SJCRH30 (cell line): ENCODE measurements at regions not wholly inside any gene's neighbourhood (a gene's known extent, or its start where the extent isn't known, plus 50 kb on each side); places are given as distances from the start of the nearest gene placed in this dataset.

Experiments used
- DNase-seq, 2 experiments: peaks; one replicate each; pipeline ENCODE4 v3.0.0-alpha.2; 2015 to 2020
- H3K27ac ChIP-seq: fragments of 250-450 bp; sonication (Bioruptor Pico); 2 replicates; pipeline ENCODE4 v1.5.1; 2020; ENCODE audit warnings: mild to moderate bottlenecking, moderate library complexity
- H3K27me3 ChIP-seq: fragments of 250-450 bp; sonication (Bioruptor Pico); 2 replicates; pipeline ENCODE4 v1.5.1; 2020; ENCODE audit warnings: mild to moderate bottlenecking, moderate library complexity
- H3K36me3 ChIP-seq: fragments of 250-450 bp; sonication (Bioruptor Pico); 2 replicates; pipeline ENCODE4 v1.5.1; 2020; ENCODE audit warnings: mild to moderate bottlenecking, moderate library complexity
- H3K4me1 ChIP-seq: fragments of 250-450 bp; sonication (Bioruptor Pico); 2 replicates; pipeline ENCODE4 v1.5.1; 2020; ENCODE audit warnings: mild to moderate bottlenecking, moderate library complexity
- H3K4me3 ChIP-seq: fragments of 250-450 bp; sonication (Bioruptor Pico); 2 replicates; pipeline ENCODE4 v1.5.1; 2020; ENCODE audit warnings: mild to moderate bottlenecking, moderate library complexity
- H3K9me3 ChIP-seq: fragments of 250-450 bp; sonication (Bioruptor Pico); replicated peaks from 2 replicates; pipeline ENCODE4 v1.5.1; 2020; ENCODE audit warnings: mild to moderate bottlenecking, moderate library complexity

GRCh38 chr5:73380710-73381589, 67.6 kb downstream of the FOXD1 start:
- Histone ChIP-seq H3K9me3 (peaks cover 3% of the 10 kb centered on the region; the same call in 1 of the 2 replicates), H3K27ac (no peak overlapping the region), H3K4me3 (no peak overlapping the region), H3K36me3 (no peaks in the 10 kb centered on the region; the same call in 1 of the 2 replicates), H3K4me1 (peaks cover 4% of the 10 kb centered on the region), H3K27me3 (no peaks in the 10 kb centered on the region)
- DNase-seq: no peak

- H3K27ac ChIP-seq: no peak overlapping the region
- DNase-seq: no peak
- no peak overlapping the region for H3K4me3 ChIP-seq
- peaks cover 4% of the 10 kb centered on the region for H3K4me1 ChIP-seq
- peaks cover 3% of the 10 kb centered on the region; the same call in 1 of the 2 replicates for H3K9me3 ChIP-seq
- no peaks in the 10 kb centered on the region for H3K27me3 ChIP-seq
- no peaks in the 10 kb centered on the region; the same call in 1 of the 2 replicates for H3K36me3 ChIP-seq
Observed at GRCh38 chr5:73380041-73380440, 68.5 kb downstream of the FOXD1 start.

GRCh38 chr5:73379435-73379834, 69.1 kb downstream of the FOXD1 start:
- Histone ChIP-seq H3K9me3 (0 out of 2 replicates have a peak, but pooled peaks cover 3% of the 10 kb centered on the region), H3K36me3 (no peaks in the 10 kb centered on the region; the same call in 1 of the 2 replicates), H3K4me3 (no peak overlapping the region), H3K27me3 (no peaks in the 10 kb centered on the region), H3K27ac (no peak overlapping the region), H3K4me1 (peaks cover 4% of the 10 kb centered on the region)
- no peak for DNase-seq

- Histone ChIP-seq H3K36me3 (no peaks in the 10 kb centered on the region; the same call in 1 of the 2 replicates), H3K4me1 (peaks cover 4% of the 10 kb centered on the region), H3K27ac (no peak overlapping the region), H3K4me3 (no peak overlapping the region), H3K9me3 (0 out of 2 replicates have a peak, but pooled peaks cover 3% of the 10 kb centered on the region), H3K27me3 (no peaks in the 10 kb centered on the region)
- DNase-seq: no peak
Observed at GRCh38 chr5:73378765-73379164, 69.8 kb downstream of the FOXD1 start.

GRCh38 chr5:73378070-73378469, 70.5 kb downstream of the FOXD1 start:
- H3K27me3 ChIP-seq: no peaks in the 10 kb centered on the region
- no peak overlapping the region for H3K27ac ChIP-seq
- H3K36me3 ChIP-seq: no peaks in the 10 kb centered on the region; the same call in 1 of the 2 replicates
- no peaks in the 10 kb centered on the region for H3K9me3 ChIP-seq
- DNase-seq: peak; percentile 26 to 57
- peaks cover 4% of the 10 kb centered on the region for H3K4me1 ChIP-seq
- H3K4me3 ChIP-seq: 0 out of 2 replicates have a peak overlapping the region, but pooled peaks have one; percentile 10

- no peaks in the 10 kb centered on the region for H3K9me3 ChIP-seq
- no peak overlapping the region for H3K27ac ChIP-seq
- H3K4me3 ChIP-seq: no peak overlapping the region
- H3K4me1 ChIP-seq: peaks cover 4% of the 10 kb centered on the region
- DNase-seq: no peak
- no peaks in the 10 kb centered on the region; the same call in 1 of the 2 replicates for H3K36me3 ChIP-seq
- H3K27me3 ChIP-seq: no peaks in the 10 kb centered on the region
Observed at GRCh38 chr5:73376618-73377170, 71.9 kb downstream of the FOXD1 start.

- no peak overlapping the region for H3K27ac ChIP-seq
- H3K36me3 ChIP-seq: no peaks in the 10 kb centered on the region; the same call in 1 of the 2 replicates
- DNase-seq: no peak
- no peak overlapping the region for H3K4me3 ChIP-seq
- H3K9me3 ChIP-seq: no peaks in the 10 kb centered on the region
- no peaks in the 10 kb centered on the region for H3K27me3 ChIP-seq
- peaks cover 4% of the 10 kb centered on the region for H3K4me1 ChIP-seq
Observed at GRCh38 chr5:73375949-73376348, 72.6 kb downstream of the FOXD1 start.

GRCh38 chr5:73375191-73375545, 73.4 kb downstream of the FOXD1 start:
- H3K4me3 ChIP-seq: no peak overlapping the region
- no peak overlapping the region for H3K27ac ChIP-seq
- DNase-seq: no peak
- no peaks in the 10 kb centered on the region; the same call in 1 of the 2 replicates for H3K36me3 ChIP-seq
- peaks cover 5% of the 10 kb centered on the region; the same call in 1 of the 2 replicates for H3K27me3 ChIP-seq
- peaks cover 4% of the 10 kb centered on the region for H3K4me1 ChIP-seq
- no peaks in the 10 kb centered on the region for H3K9me3 ChIP-seq

GRCh38 chr5:73374520-73375190, 73.9 kb downstream of the FOXD1 start:
- Histone ChIP-seq H3K4me1 (peaks cover 4% of the 10 kb centered on the region), H3K36me3 (no peaks in the 10 kb centered on the region; the same call in 1 of the 2 replicates), H3K27me3 (peaks cover 8% of the 10 kb centered on the region; the same call in 1 of the 2 replicates), H3K27ac (no peak overlapping the region), H3K4me3 (no peak overlapping the region), H3K9me3 (no peaks in the 10 kb centered on the region)
- DNase-seq: no peak

GRCh38 chr5:73373814-73374510, 74.6 kb downstream of the FOXD1 start:
- no peaks in the 10 kb centered on the region for H3K9me3 ChIP-seq
- peaks cover 4% of the 10 kb centered on the region for H3K4me1 ChIP-seq
- H3K4me3 ChIP-seq: no peak overlapping the region
- no peak for DNase-seq
- no peak overlapping the region for H3K27ac ChIP-seq
- H3K27me3 ChIP-seq: peaks cover 9% of the 10 kb centered on the region; the same call in 1 of the 2 replicates
- no peaks in the 10 kb centered on the region; the same call in 1 of the 2 replicates for H3K36me3 ChIP-seq

GRCh38 chr5:73370640-73371583, 77.7 kb downstream of the FOXD1 start:
- no peaks in the 10 kb centered on the region for H3K36me3 ChIP-seq
- no peak overlapping the region for H3K4me3 ChIP-seq
- H3K9me3 ChIP-seq: no peaks in the 10 kb centered on the region
- H3K27ac ChIP-seq: no peak overlapping the region
- no peak for DNase-seq
- peaks cover 9% of the 10 kb centered on the region; the same call in 1 of the 2 replicates for H3K27me3 ChIP-seq
- no peaks in the 10 kb centered on the region for H3K4me1 ChIP-seq

GRCh38 chr5:73370095-73370494, 78.5 kb downstream of the FOXD1 start:
- peaks cover 9% of the 10 kb centered on the region; the same call in 1 of the 2 replicates for H3K27me3 ChIP-seq
- no peak overlapping the region for H3K27ac ChIP-seq
- DNase-seq: no peak
- no peaks in the 10 kb centered on the region for H3K4me1 ChIP-seq
- no peaks in the 10 kb centered on the region for H3K36me3 ChIP-seq
- no peaks in the 10 kb centered on the region for H3K9me3 ChIP-seq
- H3K4me3 ChIP-seq: no peak overlapping the region

- Histone ChIP-seq H3K9me3 (no peaks in the 10 kb centered on the region), H3K4me3 (no peak overlapping the region), H3K36me3 (no peaks in the 10 kb centered on the region), H3K4me1 (no peaks in the 10 kb centered on the region), H3K27me3 (peaks cover 9% of the 10 kb centered on the region; the same call in 1 of the 2 replicates), H3K27ac (no peak overlapping the region)
- DNase-seq: no peak
Observed at GRCh38 chr5:73369278-73369677, 79.3 kb downstream of the FOXD1 start.
